ENCODE measurements at regions not wholly inside any gene's neighbourhood (a gene's known extent, or its start where the extent isn't known, plus 50 kb on each side); places are given as distances from the start of the nearest gene placed in this dataset.

DNA sequence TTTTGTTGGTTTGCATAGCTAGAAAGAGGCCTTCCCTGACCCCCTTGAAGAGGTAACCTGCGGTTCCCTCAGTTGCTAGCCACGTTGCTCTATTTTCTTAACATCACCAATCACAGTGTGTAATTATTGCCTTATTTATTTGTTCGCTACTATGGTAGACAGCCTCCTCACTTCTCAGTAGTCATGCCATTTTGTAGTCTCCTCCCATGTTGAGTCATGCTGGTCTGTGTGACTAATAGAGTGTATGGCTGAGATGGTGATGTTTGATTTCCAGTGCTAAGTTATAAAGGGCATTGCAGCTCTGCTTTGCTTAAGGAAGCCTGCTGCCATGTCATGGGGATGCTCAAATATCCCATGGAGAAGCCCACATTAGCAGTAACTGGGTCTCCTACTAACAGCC lies 236.6 kb upstream of the CHD6 start:
- in situ Hi-C loops (cut with MboI; ENCODE audit: low sequenced_read_pairs), result no loop called here
- WGBS, 2 experiments (ENCODE audit: extremely low coverage in 2 of 2, insufficient read length in 1 of 2), result no CpG with 5 or more reads among the region's 3 CpGs
- Histone ChIP-seq H3K4ac (ENCODE audit: low read depth, low read length) (no peak overlapping the region), H4K8ac (ENCODE audit: low read depth in 2 of 2, low read length in 2 of 2) (no peak overlapping the region), H3K27ac (ENCODE audit: insufficient read depth, low read length) (no peak overlapping the region), H3K27me3 (ENCODE audit: control insufficient read depth, insufficient read depth, low read length) (no peaks in the 10 kb centered on the region), H2AK9ac (replicated peaks; ENCODE audit: low read depth, low read length, poor library complexity) (no peak overlapping the region), H4K5ac (ENCODE audit: low read depth, low read length) (no peak overlapping the region), H3K4me2 (ENCODE audit: low read depth, low read length) (no peak overlapping the region), H2BK20ac (ENCODE audit: low read depth, low read length) (no peak overlapping the region), H3K23ac (ENCODE audit: low read depth, low read length) (no peak overlapping the region), H3K79me1 (ENCODE audit: low read depth in 1 of 2, low read length in 2 of 2) (no peaks in the 10 kb centered on the region), H3K36me3 (ENCODE audit: control insufficient read depth, insufficient read depth, low read length) (no peaks in the 10 kb centered on the region), H2AFZ (replicated peaks; ENCODE audit: low read length, poor library complexity) (no peak overlapping the region), H2BK120ac (ENCODE audit: low read depth, low read length) (no peak overlapping the region), H3K56ac (ENCODE audit: extremely low read depth, insufficient read depth, low read length) (no peak overlapping the region), H3K4me3 (ENCODE audit: insufficient read depth, low read depth, low read length) (no peak overlapping the region), H4K91ac (ENCODE audit: insufficient read depth, low read depth, low read length) (no peak overlapping the region), H3K18ac (ENCODE audit: low read depth, low read length) (no peak overlapping the region), H3K4me1 (ENCODE audit: control insufficient read depth, insufficient read depth, low read length) (no peaks in the 10 kb centered on the region), H2BK15ac (ENCODE audit: low read depth, low read length) (no peak overlapping the region), H3K9ac (ENCODE audit: low read depth, low read length) (no peak overlapping the region), H4K20me1 (ENCODE audit: insufficient read depth, low read length) (no peaks in the 10 kb centered on the region), H3K9me3 (ENCODE audit: control insufficient read depth, insufficient read depth, low read length) (peaks cover 2% of the 10 kb centered on the region; the same call in 1 of the 2 replicates), H3K9me1 (ENCODE audit: insufficient read depth, low read length) (no peaks in the 10 kb centered on the region), H3K14ac (replicated peaks; ENCODE audit: low read depth, low read length) (no peak overlapping the region), H2BK5ac (ENCODE audit: low read depth, low read length, poor library complexity, severe bottlenecking) (no peak overlapping the region), H2AK5ac (ENCODE audit: low read depth, low read length) (no peak overlapping the region)
- intact Hi-C loops (cut with micrococcal nuclease), result no loop called here
- DNase-seq, result no peak
- no peak for ATAC-seq (ENCODE audit: low read depth)
- TF ChIP-seq, protein P1, sequence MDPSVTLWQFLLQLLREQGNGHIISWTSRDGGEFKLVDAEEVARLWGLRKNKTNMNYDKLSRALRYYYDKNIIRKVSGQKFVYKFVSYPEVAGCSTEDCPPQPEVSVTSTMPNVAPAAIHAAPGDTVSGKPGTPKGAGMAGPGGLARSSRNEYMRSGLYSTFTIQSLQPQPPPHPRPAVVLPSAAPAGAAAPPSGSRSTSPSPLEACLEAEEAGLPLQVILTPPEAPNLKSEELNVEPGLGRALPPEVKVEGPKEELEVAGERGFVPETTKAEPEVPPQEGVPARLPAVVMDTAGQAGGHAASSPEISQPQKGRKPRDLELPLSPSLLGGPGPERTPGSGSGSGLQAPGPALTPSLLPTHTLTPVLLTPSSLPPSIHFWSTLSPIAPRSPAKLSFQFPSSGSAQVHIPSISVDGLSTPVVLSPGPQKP (IDR thresholded peaks at IDR 0.05; ENCODE audit: borderline replicate concordance, low read depth, low read length), result no peak
- TF ChIP-seq, protein P2, sequence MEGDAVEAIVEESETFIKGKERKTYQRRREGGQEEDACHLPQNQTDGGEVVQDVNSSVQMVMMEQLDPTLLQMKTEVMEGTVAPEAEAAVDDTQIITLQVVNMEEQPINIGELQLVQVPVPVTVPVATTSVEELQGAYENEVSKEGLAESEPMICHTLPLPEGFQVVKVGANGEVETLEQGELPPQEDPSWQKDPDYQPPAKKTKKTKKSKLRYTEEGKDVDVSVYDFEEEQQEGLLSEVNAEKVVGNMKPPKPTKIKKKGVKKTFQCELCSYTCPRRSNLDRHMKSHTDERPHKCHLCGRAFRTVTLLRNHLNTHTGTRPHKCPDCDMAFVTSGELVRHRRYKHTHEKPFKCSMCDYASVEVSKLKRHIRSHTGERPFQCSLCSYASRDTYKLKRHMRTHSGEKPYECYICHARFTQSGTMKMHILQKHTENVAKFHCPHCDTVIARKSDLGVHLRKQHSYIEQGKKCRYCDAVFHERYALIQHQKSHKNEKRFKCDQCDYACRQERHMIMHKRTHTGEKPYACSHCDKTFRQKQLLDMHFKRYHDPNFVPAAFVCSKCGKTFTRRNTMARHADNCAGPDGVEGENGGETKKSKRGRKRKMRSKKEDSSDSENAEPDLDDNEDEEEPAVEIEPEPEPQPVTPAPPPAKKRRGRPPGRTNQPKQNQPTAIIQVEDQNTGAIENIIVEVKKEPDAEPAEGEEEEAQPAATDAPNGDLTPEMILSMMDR (conservative IDR thresholded peaks at IDR 0.05; ENCODE audit: low read depth, low read length), result no peak
- no peak for TF ChIP-seq CEBPB (IDR thresholded peaks at IDR 0.05; ENCODE audit: low read depth, low read length)
- TF ChIP-seq RCOR1 (IDR thresholded peaks at IDR 0.05; ENCODE audit: insufficient replicate concordance, low read length), result no peak
- TF ChIP-seq FOS (IDR thresholded peaks at IDR 0.05; ENCODE audit: low read depth, low read length), result no peak
- TF ChIP-seq MAFK (IDR thresholded peaks at IDR 0.05; ENCODE audit: low read depth, low read length), result no peak
- TF ChIP-seq MXI1 (IDR thresholded peaks at IDR 0.05; ENCODE audit: borderline replicate concordance, low read depth, low read length), result no peak
- TF ChIP-seq BHLHE40 (IDR thresholded peaks at IDR 0.05; ENCODE audit: low read depth, low read length), result no peak
- TF ChIP-seq, protein P3, sequence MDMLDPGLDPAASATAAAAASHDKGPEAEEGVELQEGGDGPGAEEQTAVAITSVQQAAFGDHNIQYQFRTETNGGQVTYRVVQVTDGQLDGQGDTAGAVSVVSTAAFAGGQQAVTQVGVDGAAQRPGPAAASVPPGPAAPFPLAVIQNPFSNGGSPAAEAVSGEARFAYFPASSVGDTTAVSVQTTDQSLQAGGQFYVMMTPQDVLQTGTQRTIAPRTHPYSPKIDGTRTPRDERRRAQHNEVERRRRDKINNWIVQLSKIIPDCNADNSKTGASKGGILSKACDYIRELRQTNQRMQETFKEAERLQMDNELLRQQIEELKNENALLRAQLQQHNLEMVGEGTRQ (IDR thresholded peaks at IDR 0.05; ENCODE audit: low read depth, low read length), result no peak
- TF ChIP-seq MAZ (IDR thresholded peaks at IDR 0.05; ENCODE audit: borderline replicate concordance, low read depth, low read length), result no peak
- TF ChIP-seq RFX5 (IDR thresholded peaks at IDR 0.05; ENCODE audit: low read depth, low read length), result no peak
- TF ChIP-seq NFE2L2 (IDR thresholded peaks at IDR 0.05; ENCODE audit: low read depth, low read length), result no peak
- TF ChIP-seq SMC3 (IDR thresholded peaks at IDR 0.05; ENCODE audit: low read depth, low read length), result no peak
- TF ChIP-seq CHD1 (IDR thresholded peaks at IDR 0.05; ENCODE audit: low read depth, low read length), result no peak
- no peak for TF ChIP-seq RAD21 (IDR thresholded peaks at IDR 0.05; ENCODE audit: low read length)
- TF ChIP-seq POLR2A (IDR thresholded peaks at IDR 0.05; ENCODE audit: low read depth, low read length), result no peak
- ChIA-PET CTCF (no interaction called here), POLR2A (ENCODE audit: unreplicated experiment) (no interaction called here)
- dilution Hi-C loops (cut with HindIII; ENCODE audit: low sequenced_read_pairs, unreplicated experiment), result no loop called here
- no TSS peak for BruUV-seq (replicated peaks)
